Colon (tissue), 2 donors: ENCODE measurements at regions not wholly inside any gene's neighbourhood (a gene's known extent, or its start where the extent isn't known, plus 50 kb on each side); places are given as distances from the start of the nearest gene placed in this dataset.

Experiments
- FAIRE-seq: peaks from 2 replicates; lab custom pipeline; 2012; peaks lifted over from hg19 to GRCh38; lab: Jason Lieb, UNC
- donor health status: control.
- donor health status: control.

- no peak for FAIRE-seq
These were observed 1546.6 kb downstream of the SLITRK5 start for GRCh38 chr13:89217813-89218212.

- no peak for FAIRE-seq
These were observed 1550.5 kb downstream of the SLITRK5 start for GRCh38 chr13:89221557-89222158.

- FAIRE-seq, result no peak
These were observed 1556.2 kb downstream of the SLITRK5 start for GRCh38 chr13:89227356-89227755.

GRCh38 chr13:89238496-89238895 lies 1567.3 kb downstream of the SLITRK5 start:
- no peak for FAIRE-seq

- FAIRE-seq, result no peak
These were observed 1568.4 kb downstream of the SLITRK5 start for GRCh38 chr13:89239361-89240127.

- no peak for FAIRE-seq
These were observed 1584.8 kb downstream of the SLITRK5 start for GRCh38 chr13:89255844-89256406.

- FAIRE-seq, result no peak
These were observed 1596.6 kb downstream of the SLITRK5 start for GRCh38 chr13:89267734-89268133.

GRCh38 chr13:89269737-89270136 lies 1598.6 kb downstream of the SLITRK5 start:
- no peak for FAIRE-seq

GRCh38 chr13:89270736-89271135 lies 1599.6 kb downstream of the SLITRK5 start:
- no peak for FAIRE-seq

GRCh38 chr13:89279374-89279773 lies 1608.2 kb downstream of the SLITRK5 start:
- FAIRE-seq, result no peak

GRCh38 chr13:89281331-89281730 lies 1610.2 kb downstream of the SLITRK5 start:
- FAIRE-seq, result no peak

- FAIRE-seq, result no peak
These were observed 1611.1 kb downstream of the SLITRK5 start for GRCh38 chr13:89282241-89282640.

GRCh38 chr13:89287381-89287780 lies 1616.2 kb downstream of the SLITRK5 start:
- no peak for FAIRE-seq

- no peak for FAIRE-seq
These were observed 1623.1 kb downstream of the SLITRK5 start for GRCh38 chr13:89294115-89294867.

GRCh38 chr13:89307278-89307677 lies 1636.1 kb downstream of the SLITRK5 start:
- no peak for FAIRE-seq

- FAIRE-seq, result no peak
These were observed 1639.9 kb downstream of the SLITRK5 start for GRCh38 chr13:89310943-89311672.

- FAIRE-seq, result no peak
These were observed 1644.1 kb downstream of the SLITRK5 start for GRCh38 chr13:89315287-89315686.

GRCh38 chr13:89322466-89322865 lies 1651.3 kb downstream of the SLITRK5 start:
- no peak for FAIRE-seq

- no peak for FAIRE-seq
These were observed 1653.4 kb downstream of the SLITRK5 start for GRCh38 chr13:89324582-89324981.

GRCh38 chr13:89343165-89343564 lies 1672.0 kb downstream of the SLITRK5 start:
- FAIRE-seq, result no peak

- no peak for FAIRE-seq
These were observed 1681.2 kb downstream of the SLITRK5 start for GRCh38 chr13:89352384-89352783.

- FAIRE-seq, result no peak
These were observed 1690.7 kb downstream of the SLITRK5 start for GRCh38 chr13:89361909-89362308.
